Gastrocnemius medialis (tissue), 4 donors: ENCODE measurements at regions not wholly inside any gene's neighbourhood (a gene's known extent, or its start where the extent isn't known, plus 50 kb on each side); places are given as distances from the start of the nearest gene placed in this dataset.
A peak's percentile ranks its signal among the peaks of the same experiment; 100 is the strongest.

Experiments
- ATAC-seq, 2 donors: fragments of 150-250 bp; one replicate each; pipeline ENCODE4 v1.9.1; 2016
- DNase-seq, 2 donors: peaks; one replicate each; pipeline ENCODE4 v3.0.0-alpha.2; 2019
- H3K27ac ChIP-seq, 4 donors: fragments of 200-600 bp; sonication (generic); 1 replicate in 1 of 4; 2 replicates in 3 of 4; pipeline ENCODE4 v1.5.1; 2016 to 2018; ENCODE audit warnings: mild to moderate bottlenecking in 2 of 4, moderate library complexity in 1 of 4
- H3K27me3 ChIP-seq, 3 donors: fragments of 200-600 bp; sonication (generic) in 2 of 3; 1 replicate in 1 of 3; 2 replicates in 2 of 3; pipeline versions ENCODE4 v1.5.1 to v1.6.0; 2016 to 2019; ENCODE audit warnings: mild to moderate bottlenecking in 1 of 3, moderate library complexity in 1 of 3
- H3K36me3 ChIP-seq, 2 donors: fragments of 200-600 bp; sonication (generic) in 1 of 2; one replicate each; pipeline ENCODE4 v1.5.1; 2017 to 2018
- H3K4me1 ChIP-seq, 2 donors: fragments of 200-600 bp; sonication (generic) in 1 of 2; one replicate each; pipeline ENCODE4 v1.5.1; 2016 to 2017; ENCODE audit warnings: mild to moderate bottlenecking in 2 of 2
- H3K4me3 ChIP-seq, 4 donors: fragments of 200-600 bp; sonication (generic) in 3 of 4; 1 replicate in 1 of 4; 2 replicates in 3 of 4; pipeline ENCODE4 v1.5.1; 2016 to 2019; ENCODE audit warnings: mild to moderate bottlenecking in 2 of 4
- H3K9me3 ChIP-seq, 3 donors: fragments of 200-600 bp; sonication (generic) in 2 of 3; 1 replicate in 1 of 3; 2 replicates in 2 of 3; pipeline ENCODE4 v1.5.1; 2016 to 2019
- POLR2A ChIP-seq, 2 donors: fragments of 450-650 bp; IDR thresholded peaks; one replicate each; pipeline ENCODE4 v1.6.1; 2017; ENCODE audit warnings: antibody characterized with exemption in 2 of 2, mild to moderate bottlenecking in 2 of 2, moderate library complexity in 2 of 2
- in situ Hi-C, 4 donors: fragments of 200-750 bp; cut with MboI; loops; one replicate each; pipeline versions ENCODE4 v1.15.0 to v1.8.0; 2017; ENCODE audit warnings: low sequenced_read_pairs in 4 of 4
- intact Hi-C: fragments of 100-400 bp; cut with DNase I; formaldehyde crosslinking; loops from one replicate; pipeline ENCODE4 v1.15.1; 2023; ENCODE audit warnings: low total_unique reads
- TF ChIP-seq, protein P1 (sequence below), 5 experiments: fragments of 450-650 bp in 3 of 5; fragments of 200-600 bp in 2 of 5; sonication (generic) in 2 of 5; IDR thresholded peaks in 4 of 5; conservative IDR thresholded peaks in 1 of 5; 1 replicate in 4 of 5; 2 replicates in 1 of 5; pipeline ENCODE4 v1.5.1; 2016 to 2019; ENCODE audit warnings: antibody characterized with exemption in 5 of 5, mild to moderate bottlenecking in 3 of 5, moderate library complexity in 3 of 5

DNA sequence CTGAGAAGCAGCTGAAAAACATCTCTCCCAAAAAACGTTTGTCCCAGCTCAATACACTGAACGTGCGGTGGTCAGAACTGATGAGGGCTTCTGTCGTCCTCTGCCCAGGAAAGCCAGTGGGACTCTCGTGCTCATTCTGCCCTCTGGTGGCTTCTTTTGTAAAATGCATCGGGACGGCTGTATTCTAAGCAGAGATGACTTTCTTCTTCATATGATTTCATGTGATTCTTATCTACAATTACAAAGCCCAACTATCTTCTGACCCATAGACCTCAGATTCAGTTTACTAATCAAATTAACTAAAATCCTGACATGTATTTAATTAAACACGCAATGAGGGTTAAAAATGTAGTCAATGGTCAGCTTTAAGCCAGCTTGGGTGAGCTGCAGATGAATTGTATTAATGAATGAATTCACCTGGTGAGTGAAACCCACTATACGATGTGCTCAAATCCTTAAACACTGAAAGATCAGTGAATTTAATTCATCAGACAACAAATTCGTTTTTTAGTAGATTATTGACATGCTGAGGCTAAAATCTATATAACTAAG lies 117.6 kb upstream of the FAM204A start:
- Histone ChIP-seq H3K27ac (no peak overlapping the region), H3K27me3 (peaks cover 0 to 2% (median 0%) of the 10 kb centered on the region in 3 donors), H3K4me1 (no peaks in the 10 kb centered on the region), H3K4me3 (no peak overlapping the region), H3K36me3 (no peaks in the 10 kb centered on the region), H3K9me3 (no peaks in the 10 kb centered on the region)
- ATAC-seq (peak; percentile 65 to 76), DNase-seq (peak in 1 of 2 donors; percentile 28)
- in situ Hi-C loops = loop anchor here in 2 of 4 donors (25.0 kb wide), 1 partner anchor 972 kb away; no protein-coding TSS in a partner anchor
- intact Hi-C loops = no loop called here
- no peak for TF ChIP-seq POLR2A (IDR thresholded peaks at IDR 0.05)
- TF ChIP-seq, protein P1, sequence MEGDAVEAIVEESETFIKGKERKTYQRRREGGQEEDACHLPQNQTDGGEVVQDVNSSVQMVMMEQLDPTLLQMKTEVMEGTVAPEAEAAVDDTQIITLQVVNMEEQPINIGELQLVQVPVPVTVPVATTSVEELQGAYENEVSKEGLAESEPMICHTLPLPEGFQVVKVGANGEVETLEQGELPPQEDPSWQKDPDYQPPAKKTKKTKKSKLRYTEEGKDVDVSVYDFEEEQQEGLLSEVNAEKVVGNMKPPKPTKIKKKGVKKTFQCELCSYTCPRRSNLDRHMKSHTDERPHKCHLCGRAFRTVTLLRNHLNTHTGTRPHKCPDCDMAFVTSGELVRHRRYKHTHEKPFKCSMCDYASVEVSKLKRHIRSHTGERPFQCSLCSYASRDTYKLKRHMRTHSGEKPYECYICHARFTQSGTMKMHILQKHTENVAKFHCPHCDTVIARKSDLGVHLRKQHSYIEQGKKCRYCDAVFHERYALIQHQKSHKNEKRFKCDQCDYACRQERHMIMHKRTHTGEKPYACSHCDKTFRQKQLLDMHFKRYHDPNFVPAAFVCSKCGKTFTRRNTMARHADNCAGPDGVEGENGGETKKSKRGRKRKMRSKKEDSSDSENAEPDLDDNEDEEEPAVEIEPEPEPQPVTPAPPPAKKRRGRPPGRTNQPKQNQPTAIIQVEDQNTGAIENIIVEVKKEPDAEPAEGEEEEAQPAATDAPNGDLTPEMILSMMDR (IDR thresholded peaks at IDR 0.05 in 4 of 5, conservative IDR thresholded peaks at IDR 0.05 in 1 of 5) = peak in 4 of 5 experiments; percentile 33 to 69 (median 51)

GRCh38 chr10:118458957-118459641 lies 117.0 kb upstream of the FAM204A start:
- Histone ChIP-seq H3K9me3 (no peaks in the 10 kb centered on the region), H3K4me3 (no peak overlapping the region), H3K27me3 (peaks cover 0 to 2% (median 0%) of the 10 kb centered on the region in 3 donors), H3K4me1 (no peaks in the 10 kb centered on the region), H3K27ac (no peak overlapping the region), H3K36me3 (no peaks in the 10 kb centered on the region)
- no peak for ATAC-seq
- intact Hi-C loops (no loop called here), in situ Hi-C loops (loop anchor here in 2 of 4 donors (25.0 kb wide), 1 partner anchor 972 kb away; no protein-coding TSS in a partner anchor)
- no peak for TF ChIP-seq POLR2A (IDR thresholded peaks at IDR 0.05)
- TF ChIP-seq, protein P1 (IDR thresholded peaks at IDR 0.05 in 4 of 5, conservative IDR thresholded peaks at IDR 0.05 in 1 of 5) = no peak
- DNase-seq = no peak

DNA sequence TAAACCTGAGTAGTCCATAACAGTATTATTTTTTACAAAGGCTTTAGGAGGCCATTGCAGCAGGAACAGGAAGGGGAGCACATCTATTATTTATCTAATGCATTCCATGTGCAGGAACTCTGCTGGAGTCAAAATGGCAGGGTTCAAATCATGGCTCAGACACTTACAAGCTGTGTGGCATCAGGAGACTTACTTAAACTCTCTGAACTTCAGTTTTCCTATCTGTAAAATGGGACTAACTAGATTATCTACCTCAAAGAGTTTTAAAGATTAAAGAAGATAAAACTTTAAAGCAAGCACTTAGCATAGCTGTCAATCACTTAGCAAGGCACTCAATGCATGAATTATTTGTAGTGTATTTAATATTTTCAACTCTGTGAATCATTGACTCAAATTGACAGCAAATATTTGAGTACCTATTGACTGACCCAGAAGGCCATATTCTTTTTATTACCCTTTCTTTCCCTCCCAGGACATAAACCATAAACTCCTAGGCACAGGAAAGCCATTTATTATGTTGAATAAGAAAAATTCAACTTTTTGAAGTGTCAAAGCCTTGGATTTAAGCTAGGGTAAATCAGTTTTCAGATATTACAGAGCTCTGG lies 115.8 kb upstream of the FAM204A start:
- Histone ChIP-seq H3K9me3 (no peaks in the 10 kb centered on the region), H3K4me1 (no peaks in the 10 kb centered on the region), H3K36me3 (no peaks in the 10 kb centered on the region), H3K27me3 (no peaks in the 10 kb centered on the region), H3K4me3 (no peak overlapping the region), H3K27ac (no peak overlapping the region)
- DNase-seq (no peak), ATAC-seq (no peak)
- in situ Hi-C loops (loop anchor here in 2 of 4 donors (25.0 kb wide), 1 partner anchor 971 kb away; no protein-coding TSS in a partner anchor), intact Hi-C loops (no loop called here)
- TF ChIP-seq, protein P1 (IDR thresholded peaks at IDR 0.05 in 4 of 5, conservative IDR thresholded peaks at IDR 0.05 in 1 of 5) = no peak
- no peak for TF ChIP-seq POLR2A (IDR thresholded peaks at IDR 0.05)

GRCh38 chr10:118455181-118455695 lies 113.1 kb upstream of the FAM204A start:
- no peaks in the 10 kb centered on the region for H3K36me3 ChIP-seq
- intact Hi-C loops = no loop called here
- no peaks in the 10 kb centered on the region for H3K9me3 ChIP-seq
- H3K4me1 ChIP-seq = no peaks in the 10 kb centered on the region
- no peak for TF ChIP-seq POLR2A (IDR thresholded peaks at IDR 0.05)
- TF ChIP-seq, protein P1 (IDR thresholded peaks at IDR 0.05 in 4 of 5, conservative IDR thresholded peaks at IDR 0.05 in 1 of 5) = no peak
- in situ Hi-C loops = loop anchor here in 2 of 4 donors (25.0 kb wide), 1 partner anchor 968 kb away; no protein-coding TSS in a partner anchor
- ATAC-seq (no peak), DNase-seq (no peak)
- H3K27ac ChIP-seq = no peak overlapping the region
- H3K27me3 ChIP-seq = peaks cover 0 to 2% (median 0%) of the 10 kb centered on the region in 3 donors
- H3K4me3 ChIP-seq = no peak overlapping the region
